ENCODE measurements at regions not wholly inside any gene's neighbourhood (a gene's known extent, or its start where the extent isn't known, plus 50 kb on each side); places are given as distances from the start of the nearest gene placed in this dataset.

DNA sequence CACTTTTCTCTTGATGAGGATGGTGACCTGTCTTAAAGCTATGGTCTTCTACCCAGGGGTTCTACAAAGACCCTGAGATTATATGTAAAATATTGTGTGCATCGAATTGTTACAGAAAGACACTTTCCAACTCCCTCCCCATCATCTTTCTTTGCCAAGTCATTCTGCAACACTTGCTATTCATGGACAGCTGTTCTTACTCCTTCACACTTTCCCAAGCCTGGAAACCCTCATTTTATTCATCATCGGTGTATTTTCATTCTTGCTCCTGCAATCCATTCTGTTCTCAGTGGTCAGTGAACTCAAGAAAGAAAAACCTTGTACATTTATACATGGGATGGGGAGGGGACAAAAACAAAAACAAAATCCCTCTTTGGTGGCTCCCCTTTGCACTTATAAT is 90.5 kb upstream of the STXBP6 start:
- no peak for FAIRE-seq
- Histone ChIP-seq H3K4me1 (no peaks in the 10 kb centered on the region), H3K27ac (no peak overlapping the region), H3K4me2 (no peak overlapping the region), H3K9me3 (no peaks in the 10 kb centered on the region), H3K4me3 (no peak overlapping the region)
- no peak for DNase-seq (ENCODE audit: low read depth in 1 of 2, low spot score in 1 of 2)
- WGBS (ENCODE audit: missing lambda C conversion rate): 20% methylated on average over 2 of the region's 2 CpGs
- no peak for ATAC-seq
- CTCF ChIA-PET: interaction anchor here (0.6 kb wide), 1 partner anchor 9 kb away, joined by 3 read pairs; no protein-coding TSS in a partner anchor
- TF ChIP-seq HOXB5 (CRISPR knock-in tag; IDR thresholded peaks at IDR 0.05) (no peak), MAZ (IDR thresholded peaks at IDR 0.05; ENCODE audit: borderline replicate concordance, low read depth, low read length) (no peak), ESRRA (IDR thresholded peaks at IDR 0.05; ENCODE audit: borderline replicate concordance, low read length) (no peak), POLR2A (IDR thresholded peaks at IDR 0.05; ENCODE audit: low read length) (no peak), CBX2 (IDR thresholded peaks at IDR 0.05; ENCODE audit: borderline replicate concordance, low read depth) (no peak)
- POLR2A ChIA-PET: no interaction called here

GRCh38 chr14:25136811-25137210 is 86.9 kb upstream of the STXBP6 start:
- Histone ChIP-seq H3K9me3 (no peaks in the 10 kb centered on the region), H3K27ac (no peak overlapping the region), H3K4me2 (no peak overlapping the region), H3K4me3 (no peak overlapping the region), H3K4me1 (no peaks in the 10 kb centered on the region)
- ATAC-seq: no peak
- POLR2A ChIA-PET: no interaction called here
- CTCF ChIA-PET: interaction anchor here (7.8 kb wide), 1 partner anchor 331 kb away, joined by 90 read pairs; no protein-coding TSS in a partner anchor
- 16% methylated on average over 4 of the region's 5 CpGs for WGBS (ENCODE audit: missing lambda C conversion rate)
- no peak for FAIRE-seq
- TF ChIP-seq, protein P1, sequence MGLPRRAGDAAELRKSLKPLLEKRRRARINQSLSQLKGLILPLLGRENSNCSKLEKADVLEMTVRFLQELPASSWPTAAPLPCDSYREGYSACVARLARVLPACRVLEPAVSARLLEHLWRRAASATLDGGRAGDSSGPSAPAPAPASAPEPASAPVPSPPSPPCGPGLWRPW (IDR thresholded peaks at IDR 0.05): no peak
- TF ChIP-seq MAZ (IDR thresholded peaks at IDR 0.05; ENCODE audit: borderline replicate concordance, low read depth, low read length) (no peak), ZSCAN20 (CRISPR knock-in tag; IDR thresholded peaks at IDR 0.05) (no peak), HEYL (CRISPR knock-in tag; IDR thresholded peaks at IDR 0.05) (no peak), SREBF2 (IDR thresholded peaks at IDR 0.05) (no peak), ZFP36 (IDR thresholded peaks at IDR 0.05; ENCODE audit: borderline replicate concordance, partially characterized antibody) (no peak), RAD21 (conservative IDR thresholded peaks at IDR 0.05 in 1 of 2, IDR thresholded peaks at IDR 0.05 in 1 of 2) (no peak), GATA3 (IDR thresholded peaks at IDR 0.05; ENCODE audit: borderline replicate concordance) (no peak)
- DNase-seq (ENCODE audit: low read depth in 1 of 2, low spot score in 1 of 2): no peak

DNA sequence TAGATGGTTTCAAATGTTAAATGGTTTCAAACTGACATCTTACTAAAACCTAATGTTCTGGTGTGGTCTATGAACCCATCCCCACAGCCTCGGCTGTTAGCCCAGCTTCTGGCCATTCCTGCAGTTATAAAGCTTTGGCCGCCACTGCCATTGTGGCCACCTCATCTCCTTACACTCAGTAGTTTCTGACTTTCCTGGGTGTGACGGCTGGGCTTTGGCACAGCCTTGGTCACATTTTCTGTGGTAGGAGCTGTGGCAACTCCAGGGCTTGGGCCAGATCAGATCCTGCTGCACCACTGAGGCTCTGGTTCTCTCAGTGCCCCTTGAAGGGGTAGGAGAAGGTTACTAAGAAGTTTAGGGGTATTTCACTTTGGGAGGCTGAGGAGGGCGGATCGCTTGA is 84.2 kb upstream of the STXBP6 start:
- no peak overlapping the region for H3K4me3 ChIP-seq
- FAIRE-seq (no peak), DNase-seq (ENCODE audit: low read depth in 1 of 2, low spot score in 1 of 2) (no peak), ATAC-seq (no peak)
- H3K27ac ChIP-seq: no peak overlapping the region
- TF ChIP-seq, protein P2, sequence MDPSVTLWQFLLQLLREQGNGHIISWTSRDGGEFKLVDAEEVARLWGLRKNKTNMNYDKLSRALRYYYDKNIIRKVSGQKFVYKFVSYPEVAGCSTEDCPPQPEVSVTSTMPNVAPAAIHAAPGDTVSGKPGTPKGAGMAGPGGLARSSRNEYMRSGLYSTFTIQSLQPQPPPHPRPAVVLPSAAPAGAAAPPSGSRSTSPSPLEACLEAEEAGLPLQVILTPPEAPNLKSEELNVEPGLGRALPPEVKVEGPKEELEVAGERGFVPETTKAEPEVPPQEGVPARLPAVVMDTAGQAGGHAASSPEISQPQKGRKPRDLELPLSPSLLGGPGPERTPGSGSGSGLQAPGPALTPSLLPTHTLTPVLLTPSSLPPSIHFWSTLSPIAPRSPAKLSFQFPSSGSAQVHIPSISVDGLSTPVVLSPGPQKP (IDR thresholded peaks at IDR 0.05; ENCODE audit: low read depth, low read length): no peak
- no peak overlapping the region for H3K4me2 ChIP-seq
- ChIA-PET CTCF (interaction anchor here (1.5 to 7.8 kb wide), 6 partner anchors 18 to 424 kb away, joined by 3 to 90 read pairs (median 20); no protein-coding TSS in a partner anchor), POLR2A (no interaction called here)
- WGBS (ENCODE audit: missing lambda C conversion rate): 37% methylated on average over 5 of the region's 5 CpGs
- no peaks in the 10 kb centered on the region for H3K4me1 ChIP-seq
- H3K9me3 ChIP-seq: no peaks in the 10 kb centered on the region

DNA sequence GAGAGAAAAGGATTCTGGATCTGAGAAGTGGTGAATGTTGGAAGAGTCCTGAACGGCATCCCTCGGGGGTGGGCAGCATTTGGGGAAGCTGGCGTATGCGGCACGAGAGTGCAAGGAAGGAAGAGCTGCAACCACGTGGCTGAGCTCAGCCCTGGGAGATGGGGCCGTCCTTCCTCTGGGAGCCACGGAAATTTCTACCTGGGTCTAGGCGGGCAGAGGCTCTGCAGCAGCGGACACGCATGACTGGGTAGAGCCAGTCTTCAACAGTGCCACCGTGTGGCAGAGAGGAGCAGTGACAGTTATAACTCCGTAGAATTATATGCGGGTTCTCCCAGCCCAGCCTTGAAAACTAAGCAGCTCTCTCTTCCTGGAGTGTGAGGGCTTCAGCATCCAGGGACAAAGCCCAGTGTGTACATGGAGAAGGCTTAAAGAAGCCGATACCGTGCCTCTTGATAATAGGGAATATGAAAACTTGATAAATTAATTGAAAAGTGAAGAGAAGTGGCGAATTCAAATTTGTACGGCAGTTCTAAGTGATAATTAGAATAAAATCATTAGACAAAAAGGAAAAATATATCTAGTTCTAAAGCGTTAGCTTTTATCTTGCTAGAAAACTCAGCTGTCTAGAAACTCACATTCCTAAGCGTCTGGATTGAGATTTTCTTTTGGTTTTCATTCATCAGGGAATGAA is 82.9 kb upstream of the STXBP6 start:
- 9% methylated on average over 20 of the region's 20 CpGs for WGBS (ENCODE audit: missing lambda C conversion rate)
- no peak for TF ChIP-seq RNF2 (IDR thresholded peaks at IDR 0.05; ENCODE audit: borderline replicate concordance, low read depth)
- peak; percentile 62 for TF ChIP-seq CTCF (IDR thresholded peaks at IDR 0.05)
- peak; percentile 76 for TF ChIP-seq SMC3 (IDR thresholded peaks at IDR 0.05)
- peak; percentile 61 to 62 for TF ChIP-seq RAD21 (conservative IDR thresholded peaks at IDR 0.05 in 1 of 2, IDR thresholded peaks at IDR 0.05 in 1 of 2)
- TF ChIP-seq SREBF2 (IDR thresholded peaks at IDR 0.05): no peak
- TF ChIP-seq KDM5A (IDR thresholded peaks at IDR 0.05): no peak
- TF ChIP-seq MAZ (IDR thresholded peaks at IDR 0.05; ENCODE audit: borderline replicate concordance, low read depth, low read length): no peak
- FAIRE-seq (no peak), ATAC-seq (peak; percentile 97 to 99), DNase-seq (ENCODE audit: low read depth in 1 of 2, low spot score in 1 of 2) (peak; percentile 44 to 67)
- no peaks in the 10 kb centered on the region for H3K9me3 ChIP-seq
- H3K27ac ChIP-seq: no peak overlapping the region
- H3K4me3 ChIP-seq: no peak overlapping the region
- ChIA-PET CTCF (interaction anchor here (0.6 to 7.8 kb wide), 37 partner anchors 10 to 604 kb away, joined by 3 to 90 read pairs (median 4); no protein-coding TSS in a partner anchor), POLR2A (no interaction called here)
- H3K4me1 ChIP-seq: no peaks in the 10 kb centered on the region
- H3K4me2 ChIP-seq: peak overlapping the region; percentile 62
